Breast epithelium (tissue), 3 donors: ENCODE measurements at regions not wholly inside any gene's neighbourhood (a gene's known extent, or its start where the extent isn't known, plus 50 kb on each side); places are given as distances from the start of the nearest gene placed in this dataset.

Experiments used
- CTCF ChIP-seq, 3 donors: fragments of 450-650 bp; IDR thresholded peaks; one replicate each; pipeline ENCODE4 v1.5.1; 2016 to 2017; ENCODE audit warnings: antibody characterized with exemption in 3 of 3, mild to moderate bottlenecking in 3 of 3, moderate library complexity in 3 of 3
- POLR2A ChIP-seq: fragments of 450-650 bp; IDR thresholded peaks from one replicate; pipeline ENCODE4 v1.6.1; 2016; ENCODE audit warnings: antibody characterized with exemption, mild to moderate bottlenecking, moderate library complexity

- no peak for TF ChIP-seq CTCF (IDR thresholded peaks at IDR 0.05)
- no peak for TF ChIP-seq POLR2A
Measured at GRCh38 chr1:194653385-194653784, 1467.0 kb upstream of the B3GALT2 start.
